DMS 273 (cell line): ENCODE measurements at regions not wholly inside any gene's neighbourhood (a gene's known extent, or its start where the extent isn't known, plus 50 kb on each side); places are given as distances from the start of the nearest gene placed in this dataset.
A peak's percentile ranks its signal among the peaks of the same experiment; 100 is the strongest.

Source experiments
- DNase-seq: peaks from one replicate; lab custom pipeline; 2025; ENCODE audit not compliant: unreplicated experiment; lab: John Stamatoyannopoulos, UW

- DNase-seq = no peak
Observed at GRCh38 chr9:115599898-115600297, 481.9 kb upstream of the TNC start.

GRCh38 chr9:115601434-115601833 lies 483.5 kb upstream of the TNC start:
- DNase-seq = no peak

GRCh38 chr9:115604831-115605483 lies 487.0 kb upstream of the TNC start:
- DNase-seq = no peak

GRCh38 chr9:115606838-115607237 lies 488.9 kb upstream of the TNC start:
- no peak for DNase-seq

- DNase-seq = no peak
Observed at GRCh38 chr9:115614326-115614999, 496.5 kb upstream of the TNC start.

GRCh38 chr9:115615000-115615401 lies 497.0 kb upstream of the TNC start:
- no peak for DNase-seq

GRCh38 chr9:115615821-115616665 lies 498.1 kb upstream of the TNC start:
- DNase-seq = no peak

- DNase-seq = no peak
Observed at GRCh38 chr9:115616666-115617239, 498.8 kb upstream of the TNC start.

GRCh38 chr9:115625251-115625650 lies 507.3 kb upstream of the TNC start:
- no peak for DNase-seq

- DNase-seq = no peak
Observed at GRCh38 chr9:115625954-115626353, 508.0 kb upstream of the TNC start.

GRCh38 chr9:115627511-115627910 lies 509.6 kb upstream of the TNC start:
- no peak for DNase-seq

- DNase-seq = no peak
Observed at GRCh38 chr9:115628426-115628825, 510.5 kb upstream of the TNC start.

GRCh38 chr9:115629879-115630840 lies 512.2 kb upstream of the TNC start:
- DNase-seq = no peak

GRCh38 chr9:115632391-115632790 lies 514.4 kb upstream of the TNC start:
- DNase-seq = no peak

- no peak for DNase-seq
Observed at GRCh38 chr9:115633104-115633503, 515.1 kb upstream of the TNC start.

- DNase-seq = no peak
Observed at GRCh38 chr9:115635680-115636383, 517.8 kb upstream of the PAPPA start.

GRCh38 chr9:115636596-115636995 lies 517.0 kb upstream of the PAPPA start:
- peak; percentile 7 for DNase-seq

- DNase-seq = no peak
Observed at GRCh38 chr9:115637661-115638060, 515.9 kb upstream of the PAPPA start.

GRCh38 chr9:115640887-115641286 lies 512.7 kb upstream of the PAPPA start:
- no peak for DNase-seq

- no peak for DNase-seq
Observed at GRCh38 chr9:115642285-115642684, 511.3 kb upstream of the PAPPA start.
